GM19455 (cell line): ENCODE measurements at regions not wholly inside any gene's neighbourhood (a gene's known extent, or its start where the extent isn't known, plus 50 kb on each side); places are given as distances from the start of the nearest gene placed in this dataset.

Source experiments
- ATAC-seq: cut with Tn5 transposase; IDR thresholded peaks from one replicate; pipeline ENCODE4 v1.9.1; 2021; ENCODE audit not compliant: unreplicated experiment

- no peak for ATAC-seq
These were observed 95.0 kb downstream of the DUSP6 start for GRCh38 chr12:89257340-89257739.

- ATAC-seq = no peak
These were observed 96.2 kb downstream of the DUSP6 start for GRCh38 chr12:89256060-89256459.

- ATAC-seq = no peak
These were observed 98.8 kb downstream of the DUSP6 start for GRCh38 chr12:89253488-89253887.

GRCh38 chr12:89252284-89252683 lies 100.0 kb downstream of the DUSP6 start:
- ATAC-seq = no peak

GRCh38 chr12:89251342-89252271 lies 100.7 kb downstream of the DUSP6 start:
- ATAC-seq = no peak

GRCh38 chr12:89250636-89251035 lies 101.7 kb downstream of the DUSP6 start:
- no peak for ATAC-seq

GRCh38 chr12:89250213-89250612 lies 102.1 kb downstream of the DUSP6 start:
- ATAC-seq = no peak

- ATAC-seq = no peak
These were observed 104.3 kb downstream of the DUSP6 start for GRCh38 chr12:89247967-89248366.

- no peak for ATAC-seq
These were observed 104.8 kb downstream of the DUSP6 start for GRCh38 chr12:89247541-89247942.

GRCh38 chr12:89245090-89245489 lies 107.2 kb downstream of the DUSP6 start:
- no peak for ATAC-seq

GRCh38 chr12:89244536-89244935 lies 107.8 kb downstream of the DUSP6 start:
- ATAC-seq = no peak

GRCh38 chr12:89243771-89244170 lies 108.5 kb downstream of the DUSP6 start:
- ATAC-seq = no peak

- no peak for ATAC-seq
These were observed 112.8 kb downstream of the DUSP6 start for GRCh38 chr12:89239534-89239933.

- no peak for ATAC-seq
These were observed 113.7 kb downstream of the DUSP6 start for GRCh38 chr12:89238593-89238992.

- ATAC-seq = no peak
These were observed 114.5 kb downstream of the DUSP6 start for GRCh38 chr12:89237763-89238162.

- no peak for ATAC-seq
These were observed 115.4 kb downstream of the DUSP6 start for GRCh38 chr12:89236748-89237383.

- no peak for ATAC-seq
These were observed 116.1 kb downstream of the DUSP6 start for GRCh38 chr12:89236237-89236636.

- no peak for ATAC-seq
These were observed 116.9 kb downstream of the DUSP6 start for GRCh38 chr12:89235189-89235993.

- no peak for ATAC-seq
These were observed 117.8 kb downstream of the DUSP6 start for GRCh38 chr12:89234324-89235114.

GRCh38 chr12:89231686-89232085 lies 120.6 kb downstream of the DUSP6 start:
- no peak for ATAC-seq
